Left colon (tissue), 2 donors: ENCODE measurements at regions not wholly inside any gene's neighbourhood (a gene's known extent, or its start where the extent isn't known, plus 50 kb on each side); places are given as distances from the start of the nearest gene placed in this dataset.

ENCODE experiments used
- ATAC-seq: fragments of 200-7000 bp; cut with Tn5 transposase; one replicate; pipeline ENCODE4 v1.9.1; 2020; ENCODE audit warnings: mild to moderate bottlenecking, moderate library complexity
- DNase-seq, 2 donors: peaks; one replicate each; pipeline ENCODE4 v3.0.0-alpha.2; 2020
- intact Hi-C, 2 donors: fragments of 100-400 bp; cut with DNase I in 1 of 2; cut with micrococcal nuclease in 1 of 2; formaldehyde crosslinking; loops; one replicate each; pipeline versions ENCODE4 v1.11.2 to v1.14.0; 2022; cut with DNase I, micrococcal nuclease
- donor health status: DM: no; HTN: no; CAD: no.
- donor health status: DM: yes; HTN: yes; CAD: no.

- intact Hi-C loops = no loop called here
- DNase-seq = no peak
- no peak for ATAC-seq
Measured at GRCh38 chr5:8216921-8217320, 348.0 kb downstream of the MTRR start.

DNA sequence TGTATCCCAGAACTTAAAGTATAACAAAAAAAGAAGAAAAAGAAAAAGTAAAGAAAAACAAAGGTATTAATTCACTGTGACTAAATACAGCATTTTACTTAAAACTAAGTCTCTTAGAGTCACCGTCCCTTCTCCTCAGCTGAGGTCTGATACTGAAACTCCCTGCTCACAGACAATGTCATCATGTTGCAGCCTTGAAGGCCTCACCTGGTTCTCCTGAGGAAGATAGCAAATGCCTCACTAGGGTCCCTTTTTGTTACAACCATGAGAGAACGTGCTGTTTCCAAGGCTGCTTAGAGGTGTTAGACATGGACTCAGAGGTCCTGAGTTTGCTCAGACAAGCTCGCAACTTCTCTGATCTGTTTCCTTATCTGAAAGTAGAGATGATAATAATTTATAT is 357.2 kb downstream of the MTRR start:
- no peak for DNase-seq
- intact Hi-C loops = no loop called here
- ATAC-seq = no peak

- DNase-seq (no peak), ATAC-seq (peak; percentile 96)
- intact Hi-C loops = no loop called here
Measured at GRCh38 chr5:8227112-8227511, 358.2 kb downstream of the MTRR start.

GRCh38 chr5:8229551-8229950 is 360.6 kb downstream of the MTRR start:
- intact Hi-C loops = no loop called here
- DNase-seq = no peak
- no peak for ATAC-seq

- no peak for DNase-seq
- intact Hi-C loops = no loop called here
- no peak for ATAC-seq
Measured at GRCh38 chr5:8230868-8231267, 361.9 kb downstream of the MTRR start.

DNA sequence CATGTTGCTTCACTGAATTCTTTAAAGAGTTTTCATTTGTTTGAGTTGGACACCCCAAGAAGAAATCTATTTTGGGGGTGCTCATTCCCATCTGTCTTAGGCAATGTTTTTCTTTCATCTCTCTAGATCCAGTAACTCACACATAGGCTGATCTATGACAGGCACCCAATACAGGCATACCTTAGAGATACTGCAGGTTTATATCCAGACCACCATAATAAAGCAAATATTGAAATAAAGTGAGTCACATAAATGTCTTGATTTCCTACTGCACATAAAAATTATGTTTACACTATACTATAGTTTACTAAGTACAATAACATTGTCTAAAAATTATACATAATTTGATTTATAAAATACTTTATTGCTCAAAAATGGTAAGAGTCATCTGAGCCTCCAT is 364.5 kb downstream of the MTRR start:
- ATAC-seq (no peak), DNase-seq (no peak)
- intact Hi-C loops = no loop called here

DNA sequence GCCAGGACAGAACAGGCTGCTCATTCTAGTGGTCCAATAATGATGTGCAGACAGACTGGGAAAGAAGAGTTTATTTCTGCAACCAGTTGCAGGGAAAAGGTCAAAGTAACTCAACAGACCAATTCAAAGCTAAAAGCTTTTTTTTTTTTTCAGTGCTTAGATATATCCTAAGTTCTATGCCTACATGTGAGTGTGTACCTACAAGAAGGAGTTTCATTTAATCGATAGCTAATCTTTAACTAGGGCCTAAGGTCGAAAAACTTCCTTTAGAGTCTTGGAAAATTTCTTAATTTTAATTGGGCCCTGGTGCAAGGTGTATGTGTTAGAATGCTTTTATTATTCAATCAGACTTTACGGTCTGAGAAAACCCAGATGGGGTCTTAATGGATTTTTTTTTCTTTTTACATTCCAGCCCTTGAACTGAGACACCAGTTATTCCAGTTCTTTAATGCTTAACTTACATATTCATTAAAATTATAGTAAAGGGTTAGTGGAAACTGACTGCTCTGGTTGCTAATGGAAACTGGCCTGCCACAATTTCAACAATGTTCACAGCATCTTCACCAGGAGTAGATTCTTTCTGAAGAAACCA is 365.3 kb downstream of the MTRR start:
- intact Hi-C loops = no loop called here
- peak; percentile 93 for ATAC-seq
- DNase-seq = no peak

DNA sequence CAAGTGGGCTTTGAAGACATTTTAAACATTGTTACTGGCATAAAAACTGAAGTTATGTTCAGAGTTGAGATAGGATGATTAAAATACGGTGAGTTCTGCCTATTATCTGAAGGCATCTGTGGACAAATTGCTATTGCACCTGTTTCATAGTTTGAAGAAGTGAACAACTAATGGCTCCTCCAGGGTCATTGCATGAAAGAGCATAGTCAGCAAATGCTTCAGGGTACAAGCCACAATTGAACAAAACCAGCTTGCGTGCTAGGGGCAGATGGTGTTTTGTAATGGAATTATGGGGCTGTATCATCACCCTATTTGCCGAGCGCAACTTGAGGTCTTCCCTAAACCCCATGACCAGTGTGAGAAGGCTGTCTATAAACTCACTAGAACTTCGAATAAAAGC is 369.1 kb downstream of the MTRR start:
- intact Hi-C loops = no loop called here
- ATAC-seq = no peak

DNA sequence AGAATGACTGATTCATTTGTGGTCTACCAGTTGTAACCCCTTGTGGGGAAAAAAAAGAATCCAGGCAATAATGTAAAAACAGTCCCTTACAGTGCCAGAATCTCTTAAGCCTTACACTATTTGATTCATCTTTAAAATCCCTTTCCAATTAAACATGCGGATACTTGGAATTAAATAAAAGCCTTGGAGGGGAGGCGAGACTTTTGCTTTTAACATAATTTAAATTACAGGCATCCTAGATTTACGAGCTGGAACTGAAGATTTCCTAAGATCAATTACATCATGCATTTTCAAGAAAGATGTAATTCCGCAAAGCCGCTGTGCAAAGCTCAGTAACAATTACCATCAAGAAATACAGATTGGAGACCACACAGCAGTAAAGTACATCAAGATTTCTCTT is 370.2 kb downstream of the MTRR start:
- DNase-seq = no peak
- intact Hi-C loops = no loop called here
- ATAC-seq = no peak

More for the DNA sequence above, 369.1 kb downstream of the MTRR start:
- no peak for DNase-seq

DNA sequence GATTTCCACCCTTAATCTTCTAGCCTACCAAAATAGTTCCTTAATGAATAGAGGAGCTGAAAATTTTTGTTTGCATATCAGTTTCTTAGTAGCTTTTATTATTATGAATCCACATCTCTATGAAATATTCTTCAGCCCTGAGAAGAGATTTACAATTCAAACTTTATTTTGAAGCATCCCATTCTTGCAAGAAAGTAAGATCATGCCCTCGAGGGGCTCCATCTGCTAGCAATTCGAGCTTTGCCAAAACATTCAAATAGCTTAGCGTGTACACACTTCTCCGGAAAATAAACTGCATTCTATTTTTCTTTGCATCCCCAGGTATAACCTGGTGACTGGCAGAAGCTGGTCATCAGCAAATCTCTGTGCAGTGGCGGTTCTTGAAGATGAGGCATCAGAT is 370.7 kb downstream of the MTRR start:
- intact Hi-C loops = no loop called here
- DNase-seq = no peak
- no peak for ATAC-seq

- ATAC-seq (no peak), DNase-seq (no peak)
- intact Hi-C loops = no loop called here
Measured at GRCh38 chr5:8241076-8241475, 372.1 kb downstream of the MTRR start.

- DNase-seq = no peak
Measured at GRCh38 chr5:8241558-8241957, 372.6 kb downstream of the MTRR start.

GRCh38 chr5:8247049-8247899 is 378.3 kb downstream of the MTRR start:
- DNase-seq (no peak), ATAC-seq (no peak)
- intact Hi-C loops = no loop called here

More at GRCh38 chr5:8241558-8241957, 372.6 kb downstream of the MTRR start:
- intact Hi-C loops = no loop called here
- ATAC-seq = no peak

- DNase-seq (no peak), ATAC-seq (no peak)
- intact Hi-C loops = no loop called here
Measured at GRCh38 chr5:8253376-8253775, 384.4 kb downstream of the MTRR start.

DNA sequence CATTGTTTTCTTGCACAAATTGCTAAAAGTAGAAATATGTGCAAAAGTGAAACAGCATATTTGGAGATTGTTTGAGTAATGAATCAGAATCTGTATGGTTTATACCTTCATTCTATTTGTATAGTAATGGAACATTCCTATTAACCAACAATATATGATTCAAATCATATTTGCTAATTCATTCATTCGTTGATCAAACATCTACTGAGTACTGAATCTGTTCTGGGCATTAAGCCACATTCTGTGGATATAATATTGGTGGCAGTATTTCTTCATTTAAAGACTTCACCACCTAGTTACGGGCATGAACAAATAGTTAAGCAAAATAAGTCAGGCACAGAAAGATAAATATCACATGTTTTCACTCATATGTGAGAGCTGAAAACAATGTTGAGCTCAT is 385.7 kb downstream of the MTRR start:
- ATAC-seq (no peak), DNase-seq (no peak)
- intact Hi-C loops = no loop called here

GRCh38 chr5:8258801-8259200 is 389.9 kb downstream of the MTRR start:
- intact Hi-C loops = no loop called here
- DNase-seq (no peak), ATAC-seq (no peak)

DNA sequence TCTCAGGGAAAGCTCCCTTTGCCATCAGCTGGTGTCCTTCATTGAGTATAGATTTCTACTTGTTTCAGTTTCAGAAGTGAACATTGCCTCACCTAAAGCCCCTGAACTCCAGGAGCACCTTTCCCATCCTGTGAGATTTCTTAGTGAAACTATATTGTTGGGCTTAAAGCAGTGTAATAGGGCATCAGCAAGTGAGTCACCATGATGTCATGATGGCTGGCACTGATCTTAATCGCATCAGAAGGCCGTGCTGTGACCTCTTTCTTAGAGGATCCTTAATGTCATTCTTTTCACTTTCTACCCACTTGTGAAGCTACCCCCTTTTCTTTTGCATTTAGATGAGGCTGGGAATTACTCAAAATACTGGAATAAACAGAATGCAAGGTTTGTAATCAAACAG is 401.3 kb downstream of the MTRR start:
- ATAC-seq (no peak), DNase-seq (no peak)
- intact Hi-C loops = no loop called here

- ATAC-seq = no peak
- no peak for DNase-seq
- intact Hi-C loops = no loop called here
Measured at GRCh38 chr5:8280711-8281363, 411.9 kb downstream of the MTRR start.

- intact Hi-C loops = no loop called here
- no peak for DNase-seq
Measured at GRCh38 chr5:8288334-8288733, 419.4 kb downstream of the MTRR start.

GRCh38 chr5:8288897-8289516 is 420.1 kb downstream of the MTRR start:
- ATAC-seq = no peak
- no peak for DNase-seq
- intact Hi-C loops = no loop called here

More at GRCh38 chr5:8288334-8288733, 419.4 kb downstream of the MTRR start:
- ATAC-seq = no peak
